ENCODE measurements at regions not wholly inside any gene's neighbourhood (a gene's known extent, or its start where the extent isn't known, plus 50 kb on each side); places are given as distances from the start of the nearest gene placed in this dataset.

DNA sequence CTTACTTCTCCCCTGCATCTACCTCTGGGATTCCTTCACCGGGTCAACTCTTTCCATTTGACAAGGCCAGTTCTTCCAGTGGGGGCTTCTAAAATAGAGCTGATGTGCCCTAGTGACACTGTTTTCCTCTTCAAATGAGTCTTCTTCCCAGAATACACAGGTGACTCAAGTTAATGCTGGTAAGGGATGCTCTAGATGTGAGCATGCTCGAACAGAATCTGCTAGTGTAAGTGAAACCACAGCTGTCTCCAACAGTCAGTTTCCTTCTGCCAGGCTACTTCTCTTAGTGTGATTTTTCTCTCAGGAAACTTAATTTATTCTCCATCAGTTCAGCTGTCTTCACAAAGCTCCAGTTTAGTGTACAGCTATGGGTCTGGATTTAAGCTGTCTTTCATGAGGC lies 194.9 kb upstream of the C1orf87 start:
- TF ChIP-seq YY1 (IDR thresholded peaks at IDR 0.05; ENCODE audit: insufficient read depth, insufficient read length) (no peak), SUZ12 (IDR thresholded peaks at IDR 0.05; ENCODE audit: extremely low read depth, insufficient read depth, insufficient read length) (no peak)
